GM12892 (cell line): ENCODE measurements at regions not wholly inside any gene's neighbourhood (a gene's known extent, or its start where the extent isn't known, plus 50 kb on each side); places are given as distances from the start of the nearest gene placed in this dataset.

Source experiments
- DNase-seq: peaks from one replicate; pipeline ENCODE4 v3.0.0; 2011; ENCODE audit not compliant: insufficient read length
- FAIRE-seq: peaks from 2 replicates; lab custom pipeline; 2011; peaks lifted over from hg19 to GRCh38; lab: Jason Lieb, UNC
- POLR2A ChIP-seq: IDR thresholded peaks from 2 replicates; pipeline ENCODE4 v1.6.1; 2011; ENCODE audit warnings: low read depth, low read length, control low read depth
- POLR2AphosphoS5 ChIP-seq: IDR thresholded peaks from 2 replicates; pipeline ENCODE4 v1.6.1; 2011; ENCODE audit warnings: low read depth, low read length, control low read depth
- TAF1 ChIP-seq: IDR thresholded peaks from 2 replicates; pipeline ENCODE4 v1.6.1; 2011; ENCODE audit warnings: low read depth, mild to moderate bottlenecking, control low read depth, low read length, borderline replicate concordance

DNA sequence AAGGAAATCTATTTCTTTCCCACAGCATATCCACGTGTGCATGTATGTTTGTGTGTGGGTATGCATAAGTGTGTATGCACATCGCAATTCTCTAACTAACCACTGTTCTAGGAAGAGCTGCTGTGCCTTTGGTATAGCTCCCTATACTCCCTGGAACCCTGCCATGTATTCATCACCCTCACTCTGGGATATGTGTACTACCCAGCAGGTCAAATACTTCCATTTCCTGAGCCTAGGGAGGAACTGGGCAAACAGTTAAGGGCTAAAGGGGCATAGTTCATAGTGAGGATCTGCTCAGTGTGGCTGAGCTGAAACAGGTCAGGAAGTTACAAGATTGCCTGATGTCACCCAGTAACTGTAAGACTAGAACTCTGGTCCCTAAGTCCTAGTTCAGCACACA is 260.4 kb downstream of the RPLP1 start:
- no peak for DNase-seq
- no peak for TF ChIP-seq POLR2AphosphoS5
- no peak for TF ChIP-seq TAF1
- no peak for TF ChIP-seq POLR2A
- peak; percentile 40 for FAIRE-seq

DNA sequence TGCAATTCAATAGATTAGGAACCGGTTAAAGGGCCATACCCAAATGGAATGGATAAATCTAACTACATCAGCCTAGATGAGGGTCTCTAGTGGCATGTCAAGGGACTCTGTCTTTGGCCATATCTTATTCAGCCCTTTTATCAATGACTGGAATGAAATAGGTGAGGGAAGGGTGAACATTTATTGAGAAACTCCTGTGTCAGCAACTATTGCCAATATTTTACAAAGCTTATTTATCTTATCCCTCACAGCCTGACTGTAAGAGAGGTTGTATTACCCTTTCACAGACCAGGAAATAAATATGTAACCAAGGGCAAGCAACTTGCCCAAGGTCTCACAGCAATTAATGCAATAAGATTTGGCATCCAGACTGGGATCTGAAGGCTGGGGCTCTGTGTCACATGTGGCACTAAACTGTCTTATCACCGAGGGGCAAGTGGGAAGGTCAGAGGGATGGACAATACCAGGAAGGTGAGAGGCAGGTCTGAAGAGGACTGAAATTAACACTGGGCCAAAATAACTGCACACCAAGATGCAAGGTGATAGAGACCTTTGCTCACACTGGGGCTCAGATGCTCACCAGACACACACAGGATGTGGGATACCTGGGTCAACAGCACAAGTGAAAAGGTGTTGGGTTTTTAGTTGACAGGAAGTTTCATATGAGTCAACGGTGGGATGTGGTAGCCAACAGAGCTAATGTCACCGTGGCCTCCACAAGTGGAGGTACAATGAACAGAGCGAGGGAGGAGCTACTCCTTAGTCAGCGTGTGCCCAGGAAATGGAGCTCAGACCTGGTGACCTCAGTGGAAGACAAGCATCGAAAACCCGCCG is 261.3 kb downstream of the RPLP1 start:
- FAIRE-seq: peak; percentile 92
- TF ChIP-seq POLR2AphosphoS5 (peak; percentile 64; the same call in 1 of the 2 replicates), TAF1 (no peak)
- DNase-seq: peak; percentile 41

- DNase-seq: no peak
- FAIRE-seq: no peak
- TF ChIP-seq TAF1: no peak
- TF ChIP-seq POLR2A: no peak
- TF ChIP-seq POLR2AphosphoS5: no peak
These were observed 262.6 kb downstream of the RPLP1 start for GRCh38 chr15:69715210-69715609.

GRCh38 chr15:69718436-69718835 is 265.8 kb downstream of the RPLP1 start:
- no peak for DNase-seq
- no peak for FAIRE-seq
- no peak for TF ChIP-seq TAF1

DNA sequence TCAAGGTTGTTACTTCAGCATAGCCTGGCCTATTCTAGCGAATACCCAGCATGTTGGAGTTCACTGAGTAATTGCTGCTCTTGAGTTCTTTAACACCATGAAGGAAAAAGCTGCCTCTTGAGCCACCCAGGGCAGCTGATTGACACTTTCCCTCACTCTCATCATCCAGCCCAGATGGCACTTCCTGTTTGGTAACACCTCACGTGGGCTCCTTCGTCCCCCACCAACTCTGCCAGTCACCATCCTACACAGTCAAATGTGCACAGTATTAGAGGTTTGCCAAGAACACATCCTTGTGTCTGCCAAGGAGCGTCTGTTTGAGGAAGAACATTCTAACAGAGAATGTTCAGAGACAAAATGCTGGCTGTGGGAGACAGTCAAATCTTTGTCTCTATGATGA is 266.3 kb downstream of the RPLP1 start:
- FAIRE-seq (no peak), DNase-seq (no peak)
- TF ChIP-seq TAF1 (no peak), POLR2AphosphoS5 (no peak), POLR2A (no peak)

GRCh38 chr15:69719527-69720240 is 267.1 kb downstream of the RPLP1 start:
- no peak for DNase-seq
- TF ChIP-seq POLR2A (no peak), POLR2AphosphoS5 (no peak), TAF1 (no peak)
- peak; percentile 44 for FAIRE-seq

- DNase-seq: no peak
- no peak for FAIRE-seq
These were observed 267.9 kb downstream of the RPLP1 start for GRCh38 chr15:69720536-69720935.

DNA sequence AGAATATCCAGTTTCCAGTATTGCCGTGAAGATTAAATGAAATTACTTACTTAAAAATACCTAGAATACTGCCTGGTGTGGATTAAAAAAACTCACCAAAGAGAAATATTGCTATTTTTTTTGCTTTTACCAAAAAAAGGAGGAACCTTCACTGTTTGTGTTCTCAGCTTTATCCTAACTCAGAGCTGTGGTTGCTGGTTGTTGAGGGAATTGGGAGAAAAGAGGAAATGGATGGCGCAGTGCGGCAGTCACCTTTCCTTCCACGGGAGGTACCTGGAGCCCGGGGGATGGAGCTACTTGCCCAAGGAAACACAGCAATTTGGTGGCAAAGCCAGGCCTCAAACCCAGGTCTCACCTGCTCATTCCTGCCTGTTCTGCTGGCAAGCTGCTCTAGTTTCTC is 270.3 kb downstream of the RPLP1 start:
- TF ChIP-seq TAF1: no peak
- no peak for TF ChIP-seq POLR2AphosphoS5
- TF ChIP-seq POLR2A: no peak
- no peak for DNase-seq
- no peak for FAIRE-seq

More at GRCh38 chr15:69720536-69720935, 267.9 kb downstream of the RPLP1 start:
- TF ChIP-seq POLR2A (no peak), POLR2AphosphoS5 (no peak), TAF1 (no peak)

DNA sequence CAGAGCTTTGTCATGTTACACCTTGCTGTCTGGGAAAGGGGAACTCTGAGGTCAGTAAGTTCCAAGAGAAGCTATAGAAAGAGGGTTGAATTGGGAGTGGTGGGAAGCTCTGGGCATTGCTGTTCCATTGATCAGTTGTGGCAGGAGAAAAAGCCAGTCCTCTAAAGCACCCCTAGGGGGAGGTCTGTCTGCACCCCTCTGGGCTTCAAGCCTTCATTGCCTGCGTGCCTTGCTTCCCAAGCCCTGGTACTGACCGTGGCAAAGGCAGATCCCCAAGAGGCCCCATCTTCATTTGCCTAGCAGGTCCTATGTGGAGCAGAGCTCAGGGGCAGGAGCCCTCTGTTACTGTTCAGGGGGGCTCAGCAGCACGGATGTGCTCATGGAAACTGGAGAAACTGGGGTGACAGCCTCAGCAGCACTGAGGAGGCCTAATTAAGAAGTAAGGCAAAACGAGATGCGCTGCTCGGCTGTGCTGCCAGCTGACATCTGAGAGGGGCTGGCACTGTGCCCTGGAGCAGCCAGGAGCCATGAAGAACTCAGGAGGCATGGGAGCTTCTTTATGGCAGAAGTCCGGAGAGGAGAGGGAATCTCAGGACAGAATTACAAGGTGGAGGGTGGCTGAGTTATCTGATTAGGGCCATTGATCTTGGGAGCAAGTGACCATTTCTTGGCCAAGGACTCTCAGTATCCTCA is 270.9 kb downstream of the RPLP1 start:
- FAIRE-seq (no peak), DNase-seq (no peak)
- TF ChIP-seq TAF1: no peak
- TF ChIP-seq POLR2A: no peak
- TF ChIP-seq POLR2AphosphoS5: no peak

DNA sequence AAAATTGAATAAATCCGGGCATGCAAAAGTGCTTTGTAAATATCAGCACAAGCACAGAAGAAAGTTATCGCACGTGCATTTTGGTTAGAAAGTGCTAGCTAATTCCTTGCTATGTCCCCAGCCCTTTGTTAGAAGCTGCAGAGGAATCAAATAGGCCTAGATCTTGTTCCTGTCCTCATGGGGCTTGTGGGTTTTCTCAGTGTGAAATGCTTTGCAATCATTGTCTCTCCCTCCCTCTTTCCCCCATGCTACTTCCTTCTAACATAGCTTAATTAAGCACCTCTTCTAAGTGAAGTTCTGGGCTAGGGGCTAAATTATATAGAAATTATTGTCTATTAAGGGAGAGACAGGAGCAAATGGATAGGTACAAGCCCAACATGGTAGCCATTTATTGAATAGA is 271.7 kb downstream of the RPLP1 start:
- TF ChIP-seq TAF1 (no peak), POLR2AphosphoS5 (no peak), POLR2A (no peak)
- FAIRE-seq (no peak), DNase-seq (no peak)

- DNase-seq (no peak), FAIRE-seq (no peak)
- TF ChIP-seq POLR2A: no peak
- TF ChIP-seq POLR2AphosphoS5: no peak
- TF ChIP-seq TAF1: no peak
These were observed 272.7 kb downstream of the RPLP1 start for GRCh38 chr15:69725275-69725674.
